Keratinocyte (primary cell): ENCODE measurements at regions not wholly inside any gene's neighbourhood (a gene's known extent, or its start where the extent isn't known, plus 50 kb on each side); places are given as distances from the start of the nearest gene placed in this dataset.
A peak's percentile ranks its signal among the peaks of the same experiment; 100 is the strongest.
"Not testable (repeated sequence)": the region's sequence is repeated elsewhere in the genome, so short reads cannot be mapped to it uniquely, and the experiment has no call there.

Experiments used
- DNase-seq: peaks from one replicate; pipeline ENCODE4 v3.0.0-alpha.2; 2011; ENCODE audit warnings: low read depth, missing footprints, low spot score
- FAIRE-seq: peaks from 2 replicates; lab custom pipeline; 2011; peaks lifted over from hg19 to GRCh38; lab: Jason Lieb, UNC
- H2AFZ ChIP-seq: 2 replicates; pipeline ENCODE4 v1.6.0; 2012; ENCODE audit warnings: low read length, control low read depth, inconsistent platforms; ENCODE audit not compliant: control insufficient read depth
- H3K27ac ChIP-seq: 2 replicates; pipeline ENCODE4 v1.5.1; 2011; ENCODE audit warnings: low read length; ENCODE audit not compliant: control insufficient read depth, insufficient read depth
- H3K27me3 ChIP-seq: 3 replicates; pipeline ENCODE4 v1.6.0; 2011; ENCODE audit warnings: low read length; ENCODE audit not compliant: control insufficient read depth, insufficient read depth; ENCODE audit errors: extremely low read depth
- H3K36me3 ChIP-seq, 2 experiments: 2 replicates in 1 of 2; 3 replicates in 1 of 2; pipeline ENCODE4 v1.5.1; 2011; ENCODE audit warnings: low read length in 2 of 2, mild to moderate bottlenecking in 1 of 2; ENCODE audit not compliant: control insufficient read depth in 2 of 2, insufficient read depth in 2 of 2; ENCODE audit errors: extremely low read depth in 1 of 2
- H3K4me1 ChIP-seq: 3 replicates; pipeline ENCODE4 v1.5.1; 2011; ENCODE audit warnings: low read length; ENCODE audit not compliant: control insufficient read depth, insufficient read depth; ENCODE audit errors: extremely low read depth
- H3K4me2 ChIP-seq: 3 replicates; pipeline ENCODE4 v1.6.0; 2011; ENCODE audit warnings: low read depth, low read length; ENCODE audit not compliant: control insufficient read depth, insufficient read depth; ENCODE audit errors: extremely low read depth
- H3K4me3 ChIP-seq, 3 experiments: fragments of 200-600 bp in 1 of 3; sonication (generic) in 1 of 3; 2 replicates in 2 of 3; 3 replicates in 1 of 3; pipeline ENCODE4 v1.5.1; 2011 to 2016; ENCODE audit warnings: low read length in 3 of 3, mild to moderate bottlenecking in 3 of 3, control low read depth in 2 of 3, inconsistent platforms in 1 of 3, low read depth in 1 of 3, mixed read lengths in 1 of 3, mixed run types in 1 of 3, moderate library complexity in 1 of 3; ENCODE audit not compliant: control insufficient read depth in 2 of 3, insufficient read depth in 2 of 3; ENCODE audit errors: extremely low read depth in 1 of 3
- H3K79me2 ChIP-seq: 2 replicates; pipeline ENCODE4 v1.6.0; 2012; ENCODE audit warnings: low read length; ENCODE audit not compliant: control insufficient read depth, insufficient read depth
- H3K9ac ChIP-seq: 3 replicates; pipeline ENCODE4 v1.6.0; 2011; ENCODE audit warnings: low read length; ENCODE audit not compliant: control insufficient read depth, insufficient read depth; ENCODE audit errors: extremely low read depth
- H3K9me1 ChIP-seq: 3 replicates; pipeline ENCODE4 v1.6.0; 2011; ENCODE audit warnings: low read length; ENCODE audit not compliant: control insufficient read depth, insufficient read depth; ENCODE audit errors: extremely low read depth
- H3K9me3 ChIP-seq: 2 replicates; pipeline ENCODE4 v1.5.1; 2012; ENCODE audit warnings: low read depth, low read length; ENCODE audit not compliant: control insufficient read depth
- H4K20me1 ChIP-seq: 3 replicates; pipeline ENCODE4 v1.6.0; 2011; ENCODE audit warnings: low read length; ENCODE audit not compliant: control insufficient read depth, insufficient read depth; ENCODE audit errors: extremely low read depth
- EZH2 ChIP-seq: IDR thresholded peaks from one replicate; pipeline ENCODE4 v1.6.1; 2012; ENCODE audit warnings: inconsistent platforms, mild to moderate bottlenecking, low read length, moderate library complexity
- dilution Hi-C: fragments of 300-500 bp; cut with MboI; formaldehyde crosslinking; loops from one replicate; pipeline ENCODE4 v1.7.0; 2020; ENCODE audit warnings: low sequenced_read_pairs; ENCODE audit not compliant: extremely low pct_ligation_motif_present
- TF ChIP-seq, protein P1 (sequence below), 3 experiments: IDR thresholded peaks in 1 of 3; conservative IDR thresholded peaks in 1 of 3; optimal IDR thresholded peaks in 1 of 3; 2 replicates in 2 of 3; 3 replicates in 1 of 3; pipeline versions ENCODE3 to v1.5.1; 2011; ENCODE audit warnings: low read length in 3 of 3, mild to moderate bottlenecking in 3 of 3, moderate library complexity in 2 of 3, control low read depth in 1 of 3, inconsistent platforms in 1 of 3; ENCODE audit not compliant: insufficient read depth in 2 of 3; ENCODE audit errors: extremely low read depth in 1 of 3

DNA sequence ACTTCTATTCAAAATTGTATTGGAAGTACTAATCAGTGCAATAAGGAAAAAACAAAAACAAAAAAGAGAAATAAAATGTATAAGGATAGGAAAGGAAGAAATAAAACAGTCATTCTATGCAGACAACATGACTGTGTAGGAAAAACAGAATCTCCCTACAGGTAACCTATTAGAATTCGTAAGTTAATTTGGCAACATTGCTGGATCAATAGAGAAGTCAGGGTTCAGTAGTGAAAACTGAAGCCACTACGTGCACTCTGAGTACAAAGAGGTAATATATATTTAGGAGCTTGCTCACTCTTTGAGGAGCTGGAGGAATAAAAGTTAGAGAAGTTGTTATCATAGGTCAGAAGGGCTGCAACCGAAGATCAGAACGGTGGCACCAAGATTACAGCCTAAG, 84.0 kb upstream of the BMAL1 start:
- Histone ChIP-seq H3K36me3 (no peaks in the 10 kb centered on the region), H4K20me1 (no peaks in the 10 kb centered on the region), H3K4me1 (no peaks in the 10 kb centered on the region), H3K9ac (no peak overlapping the region), H3K9me3 (peaks cover 3% of the 10 kb centered on the region), H3K9me1 (no peaks in the 10 kb centered on the region), H3K79me2 (no peaks in the 10 kb centered on the region), H3K27me3 (no peaks in the 10 kb centered on the region), H2AFZ (no peak overlapping the region), H3K4me3 (no peak overlapping the region), H3K27ac (no peak overlapping the region), H3K4me2 (no peak overlapping the region)
- DNase-seq (no peak), FAIRE-seq (no peak)
- dilution Hi-C loops: no loop called here
- TF ChIP-seq, protein P1, sequence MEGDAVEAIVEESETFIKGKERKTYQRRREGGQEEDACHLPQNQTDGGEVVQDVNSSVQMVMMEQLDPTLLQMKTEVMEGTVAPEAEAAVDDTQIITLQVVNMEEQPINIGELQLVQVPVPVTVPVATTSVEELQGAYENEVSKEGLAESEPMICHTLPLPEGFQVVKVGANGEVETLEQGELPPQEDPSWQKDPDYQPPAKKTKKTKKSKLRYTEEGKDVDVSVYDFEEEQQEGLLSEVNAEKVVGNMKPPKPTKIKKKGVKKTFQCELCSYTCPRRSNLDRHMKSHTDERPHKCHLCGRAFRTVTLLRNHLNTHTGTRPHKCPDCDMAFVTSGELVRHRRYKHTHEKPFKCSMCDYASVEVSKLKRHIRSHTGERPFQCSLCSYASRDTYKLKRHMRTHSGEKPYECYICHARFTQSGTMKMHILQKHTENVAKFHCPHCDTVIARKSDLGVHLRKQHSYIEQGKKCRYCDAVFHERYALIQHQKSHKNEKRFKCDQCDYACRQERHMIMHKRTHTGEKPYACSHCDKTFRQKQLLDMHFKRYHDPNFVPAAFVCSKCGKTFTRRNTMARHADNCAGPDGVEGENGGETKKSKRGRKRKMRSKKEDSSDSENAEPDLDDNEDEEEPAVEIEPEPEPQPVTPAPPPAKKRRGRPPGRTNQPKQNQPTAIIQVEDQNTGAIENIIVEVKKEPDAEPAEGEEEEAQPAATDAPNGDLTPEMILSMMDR (optimal IDR thresholded peaks at IDR 0.05 in 1 of 3, IDR thresholded peaks at IDR 0.05 in 1 of 3, conservative IDR thresholded peaks at IDR 0.05 in 1 of 3; ENCODE audit: extremely low read depth in 1 of 3, insufficient read depth in 2 of 3, low read length in 3 of 3): no peak
- TF ChIP-seq EZH2: no peak

DNA sequence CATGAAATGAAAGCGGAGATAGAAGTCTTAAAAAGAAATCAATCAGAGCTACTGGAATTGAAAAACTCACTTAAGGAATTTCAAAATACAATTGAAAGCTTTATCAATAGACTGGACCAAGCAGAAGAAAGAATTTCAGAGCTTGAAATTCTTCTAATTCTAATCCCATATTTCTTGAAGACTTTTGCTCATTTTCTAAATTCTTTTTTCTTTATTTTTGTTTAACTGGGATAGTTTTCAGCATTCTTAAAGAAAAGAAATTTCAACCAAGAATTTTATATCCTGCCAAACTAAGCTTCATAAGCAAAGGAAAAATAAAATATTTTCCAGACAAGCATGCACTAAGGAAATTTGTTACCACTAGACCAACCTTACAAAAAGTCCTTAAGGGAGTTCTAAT, 80.2 kb upstream of the BMAL1 start:
- dilution Hi-C loops, H3K27ac ChIP-seq, FAIRE-seq: not testable (repeated sequence)

DNA sequence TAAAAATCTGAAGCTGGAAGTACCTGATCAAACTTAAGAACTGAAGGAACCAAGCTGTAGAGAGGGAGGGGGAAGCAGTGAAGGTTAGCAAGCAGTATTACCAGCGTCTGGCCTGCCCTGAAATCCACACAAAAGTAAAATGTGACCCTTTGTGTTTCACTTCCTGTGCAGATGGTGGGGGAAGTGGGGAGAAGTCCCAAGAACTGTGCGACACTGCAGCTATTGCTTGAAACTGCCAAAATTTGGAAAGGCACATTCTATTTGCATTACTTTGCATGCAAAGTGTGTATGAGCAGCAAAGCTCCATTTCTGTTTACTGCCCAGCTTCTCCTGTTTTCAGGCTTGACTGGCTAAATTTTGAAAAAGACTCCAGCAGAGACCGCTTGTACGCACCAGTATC, 72.1 kb upstream of the BMAL1 start:
- TF ChIP-seq, protein P1 (optimal IDR thresholded peaks at IDR 0.05 in 1 of 3, IDR thresholded peaks at IDR 0.05 in 1 of 3, conservative IDR thresholded peaks at IDR 0.05 in 1 of 3; ENCODE audit: extremely low read depth in 1 of 3, insufficient read depth in 2 of 3, low read length in 3 of 3): no peak
- TF ChIP-seq EZH2: no peak
- Histone ChIP-seq H3K27ac (no peak overlapping the region), H3K27me3 (no peaks in the 10 kb centered on the region), H3K79me2 (no peaks in the 10 kb centered on the region), H4K20me1 (no peaks in the 10 kb centered on the region), H3K36me3 (no peaks in the 10 kb centered on the region), H3K9me3 (no peaks in the 10 kb centered on the region), H3K9ac (no peak overlapping the region), H2AFZ (peak overlapping the region; percentile 42), H3K9me1 (no peaks in the 10 kb centered on the region), H3K4me3 (no peak overlapping the region), H3K4me1 (peaks cover 16% of the 10 kb centered on the region), H3K4me2 (no peak overlapping the region)
- no peak for FAIRE-seq
- dilution Hi-C loops: no loop called here
- no peak for DNase-seq

More for the DNA sequence above, 80.2 kb upstream of the BMAL1 start:
- not testable (repeated sequence) for H3K4me1 ChIP-seq, H4K20me1 ChIP-seq, H3K9me3 ChIP-seq, H3K27me3 ChIP-seq, H3K36me3 ChIP-seq, H3K4me2 ChIP-seq, DNase-seq, H3K79me2 ChIP-seq, H3K9me1 ChIP-seq, H3K9ac ChIP-seq, H2AFZ ChIP-seq, H3K4me3 ChIP-seq
